GM18505 (cell line): ENCODE measurements at regions not wholly inside any gene's neighbourhood (a gene's known extent, or its start where the extent isn't known, plus 50 kb on each side); places are given as distances from the start of the nearest gene placed in this dataset.

Experiments
- ATAC-seq: cut with Tn5 transposase; IDR thresholded peaks from one replicate; pipeline ENCODE4 v1.9.1; 2021; ENCODE audit not compliant: unreplicated experiment
- POLR2A ChIP-seq: IDR thresholded peaks from 4 replicates; pipeline ENCODE4 v1.6.1; 2011; ENCODE audit warnings: borderline replicate concordance; ENCODE audit not compliant: insufficient read depth, insufficient read length; ENCODE audit errors: extremely low read depth

- no peak for ATAC-seq
These were observed 200.0 kb downstream of the GLI2 start for GRCh38 chr2:120935339-120936313.

DNA sequence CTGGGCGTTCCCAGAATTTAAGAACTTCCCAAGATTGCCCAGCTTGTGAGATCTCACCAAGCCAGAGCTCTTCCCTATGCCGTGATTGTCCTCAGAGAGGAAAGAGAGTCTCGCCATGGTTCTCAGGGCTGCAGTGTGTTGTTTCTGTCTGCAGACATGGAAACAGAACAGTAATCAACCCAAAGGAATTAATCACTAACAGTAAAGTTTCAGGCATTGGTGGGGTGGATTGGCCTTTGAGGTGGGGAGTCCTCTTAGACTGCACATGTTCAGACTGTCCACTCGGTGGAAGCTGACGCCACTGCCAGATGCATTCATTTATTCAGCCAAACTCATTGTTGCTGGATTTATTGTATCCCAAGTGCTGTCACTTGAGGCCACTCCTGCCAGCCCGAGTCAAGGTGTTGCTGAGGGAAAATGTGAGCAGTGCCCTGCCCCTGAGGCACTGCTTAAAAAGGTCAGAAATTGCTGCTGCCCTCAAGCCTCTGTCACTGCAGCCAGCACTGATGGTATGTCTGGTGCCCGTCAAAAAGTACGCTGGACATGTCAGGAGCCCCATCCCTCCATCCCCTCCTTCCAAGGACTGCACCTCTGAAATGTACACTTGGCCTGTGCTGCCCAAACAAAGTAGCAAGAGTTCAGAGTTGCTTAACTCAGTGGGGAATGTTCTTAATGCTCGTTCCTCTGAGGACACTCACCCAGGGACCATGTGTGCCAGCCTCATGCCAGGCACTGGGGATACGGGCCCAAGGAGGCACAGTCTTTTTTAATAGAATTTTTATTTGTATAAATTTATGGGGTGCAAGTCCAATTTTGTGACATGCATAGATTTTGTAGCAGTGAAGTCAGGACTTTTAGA is 201.0 kb downstream of the GLI2 start:
- ATAC-seq, result no peak
- TF ChIP-seq POLR2A, result no peak

More at GRCh38 chr2:120935339-120936313, 200.0 kb downstream of the GLI2 start:
- no peak for TF ChIP-seq POLR2A

DNA sequence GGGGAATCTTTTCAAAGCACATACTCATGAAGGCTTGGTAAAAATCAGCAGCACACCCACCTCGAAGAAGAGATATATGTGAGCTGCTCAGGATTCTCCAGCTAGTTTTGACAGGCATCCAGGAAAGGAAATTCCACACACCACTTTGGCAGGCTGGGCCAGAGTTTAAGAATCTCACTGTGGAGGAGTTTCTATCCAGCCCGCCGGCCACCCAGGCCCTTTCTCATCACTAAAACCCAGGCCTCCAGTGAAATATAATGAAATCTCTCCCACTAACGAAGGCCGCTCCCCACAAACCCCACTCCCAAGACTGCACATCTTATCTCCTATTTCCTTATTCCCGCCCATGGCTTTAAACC is 202.0 kb downstream of the GLI2 start:
- no peak for TF ChIP-seq POLR2A
- no peak for ATAC-seq

DNA sequence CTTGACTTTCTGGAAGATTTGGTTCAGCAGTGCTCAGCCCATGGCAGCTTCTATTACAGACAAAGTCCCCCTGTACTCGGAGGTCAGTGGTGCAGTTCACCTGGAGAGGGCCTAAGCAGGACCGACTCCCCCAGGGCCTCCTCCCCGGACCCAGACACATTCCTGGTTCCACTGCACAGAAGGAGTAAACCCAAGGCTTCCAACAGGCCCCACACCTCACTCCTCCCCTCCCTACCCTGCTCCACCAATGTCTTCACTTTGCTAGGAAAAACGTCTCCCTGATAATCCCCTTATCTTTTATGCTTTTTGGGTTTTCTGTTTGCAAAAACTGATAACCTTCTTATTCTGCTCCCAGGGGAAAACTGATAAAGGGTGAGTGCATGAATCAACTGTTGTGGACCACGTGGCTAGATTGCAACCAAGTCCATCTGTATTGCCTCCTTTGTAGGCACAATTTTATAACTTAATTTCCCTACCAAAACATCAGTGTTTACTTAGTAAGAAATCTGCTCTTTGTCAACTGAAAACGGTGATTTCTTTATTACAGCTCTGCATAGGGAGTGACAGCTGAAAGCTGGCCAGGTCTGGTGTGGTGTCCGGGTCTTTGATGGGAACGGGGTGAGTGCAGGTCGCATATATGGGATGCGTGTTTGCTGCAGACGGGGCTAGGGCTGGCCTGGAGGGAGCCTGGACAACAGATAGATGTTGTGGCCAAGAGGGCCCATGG is 202.5 kb downstream of the GLI2 start:
- no peak for TF ChIP-seq POLR2A
- no peak for ATAC-seq

GRCh38 chr2:120939595-120940318 is 204.1 kb downstream of the GLI2 start:
- ATAC-seq, result no peak
- TF ChIP-seq POLR2A, result no peak

DNA sequence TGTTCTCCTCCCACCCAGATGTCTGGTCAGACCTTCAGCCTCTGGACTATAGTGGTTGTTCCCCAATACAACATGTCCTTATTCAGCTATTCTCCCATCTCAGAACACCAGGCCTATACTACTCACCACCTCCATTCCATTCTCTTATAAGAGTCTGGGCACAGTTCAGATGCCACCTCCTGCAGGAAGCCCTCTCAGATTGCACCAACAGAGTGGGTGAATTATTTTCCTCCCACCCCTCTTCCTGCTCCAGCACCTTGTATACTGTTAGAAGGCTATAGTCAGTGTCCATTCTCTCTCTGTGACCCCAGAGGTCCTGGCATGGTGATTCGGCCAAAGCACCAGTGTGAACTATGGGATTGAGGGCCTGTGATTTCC is 204.6 kb downstream of the GLI2 start:
- ATAC-seq, result no peak
- no peak for TF ChIP-seq POLR2A

DNA sequence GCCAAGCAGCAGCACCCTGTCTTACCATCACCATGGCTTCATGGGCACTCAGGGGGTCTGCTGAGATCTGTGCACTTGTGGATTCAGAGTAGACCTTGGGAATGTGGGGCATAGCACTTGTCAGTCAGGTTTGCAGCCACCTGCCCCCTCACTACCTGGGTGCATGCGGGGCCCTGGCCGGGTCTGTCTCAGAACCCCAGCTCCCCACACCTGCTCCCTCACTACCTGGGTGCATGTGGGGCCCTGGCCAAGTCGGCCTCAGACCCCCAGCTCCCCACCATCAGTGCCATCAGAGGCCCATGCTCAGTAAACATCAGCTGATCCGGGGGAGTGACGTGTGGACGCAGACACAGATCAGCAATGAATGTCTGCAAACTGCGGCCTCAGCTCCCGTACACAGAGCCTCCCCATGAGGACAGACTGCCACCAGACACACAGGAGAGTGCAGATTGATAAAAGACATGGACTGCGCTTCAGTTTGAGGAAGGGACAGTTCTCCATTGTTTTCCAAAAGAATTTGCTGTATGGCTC is 205.1 kb downstream of the GLI2 start:
- ATAC-seq, result no peak

GRCh38 chr2:120941571-120942120 is 206.0 kb downstream of the GLI2 start:
- no peak for TF ChIP-seq POLR2A

More for the DNA sequence above, 205.1 kb downstream of the GLI2 start:
- no peak for TF ChIP-seq POLR2A

DNA sequence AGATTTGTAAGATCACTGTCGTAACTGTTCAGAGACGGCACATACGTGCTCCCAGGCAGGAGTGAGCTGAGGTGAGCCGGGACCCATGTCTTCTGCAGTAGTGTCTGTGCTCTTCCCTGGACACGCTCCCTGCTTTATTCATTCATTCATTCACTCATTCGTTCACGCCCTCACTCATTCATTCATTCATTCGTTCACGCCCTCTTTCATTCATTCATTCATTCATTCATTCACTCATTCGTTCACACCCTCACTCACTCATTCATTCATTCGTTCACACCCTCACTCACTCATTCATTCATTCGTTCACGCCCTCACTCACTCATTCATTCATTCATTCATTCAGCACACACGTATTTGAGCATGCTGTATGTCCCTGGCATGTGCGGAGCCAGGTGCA is 207.0 kb downstream of the GLI2 start:
- ATAC-seq, result no peak
- no peak for TF ChIP-seq POLR2A

More at GRCh38 chr2:120941571-120942120, 206.0 kb downstream of the GLI2 start:
- ATAC-seq, result no peak

GRCh38 chr2:120943403-120944034 is 207.9 kb downstream of the GLI2 start:
- no peak for TF ChIP-seq POLR2A
- ATAC-seq, result no peak

- no peak for ATAC-seq
- TF ChIP-seq POLR2A, result no peak
These were observed 208.9 kb downstream of the GLI2 start for GRCh38 chr2:120944575-120944974.
